ENCODE measurements at regions not wholly inside any gene's neighbourhood (a gene's known extent, or its start where the extent isn't known, plus 50 kb on each side); places are given as distances from the start of the nearest gene placed in this dataset.

GRCh38 chr10:59064080-59064692 lies 112.3 kb upstream of the PHYHIPL start:
- DNase-seq, result no peak
- no peaks in the 10 kb centered on the region for H3K9me2 ChIP-seq (replicated peaks; ENCODE audit: low read length)
- intact Hi-C loops (cut with micrococcal nuclease), result no loop called here
- ATAC-seq, result no peak
- no peaks in the 10 kb centered on the region for H4K20me1 ChIP-seq (ENCODE audit: low read length)
- CTCF ChIA-PET, result no interaction called here
- no peaks in the 10 kb centered on the region for H3K79me2 ChIP-seq (ENCODE audit: low read length)
- H3K27me3 ChIP-seq (ENCODE audit: low read length), result peaks cover 51% of the 10 kb centered on the region
- H3K9me3 ChIP-seq (ENCODE audit: low read length), result no peaks in the 10 kb centered on the region
- H3F3A ChIP-seq (ENCODE audit: low read length, unreplicated experiment), result no peaks in the 10 kb centered on the region
- H3K4me1 ChIP-seq (ENCODE audit: insufficient read depth, low read length), result no peaks in the 10 kb centered on the region
- TF ChIP-seq CTCF (conservative IDR thresholded peaks at IDR 0.05; ENCODE audit: low read depth, low read length) (no peak), EZH2phosphoT487 (IDR thresholded peaks at IDR 0.05; ENCODE audit: borderline replicate concordance, low read length) (no peak), EZH2 (IDR thresholded peaks at IDR 0.05; ENCODE audit: low read length, unreplicated experiment) (no peak)
- H3K36me3 ChIP-seq (ENCODE audit: low read depth, low read length), result no peaks in the 10 kb centered on the region
- H3K4me2 ChIP-seq (ENCODE audit: low read length), result no peak overlapping the region
- BruUV-seq (replicated peaks), result no TSS peak
- H3K9ac ChIP-seq (ENCODE audit: low read length), result no peak overlapping the region
- no peak overlapping the region for H2AFZ ChIP-seq (ENCODE audit: low read length)
- no peak overlapping the region for H3K27ac ChIP-seq (ENCODE audit: low read length)
- POLR2A ChIA-PET (ENCODE audit: unreplicated experiment), result no interaction called here
- H3K4me3 ChIP-seq (ENCODE audit: low read length), result no peak overlapping the region

- Histone ChIP-seq H3K79me2 (ENCODE audit: low read length) (no peaks in the 10 kb centered on the region), H3K4me1 (ENCODE audit: insufficient read depth, low read length) (no peaks in the 10 kb centered on the region), H3K4me2 (ENCODE audit: low read length) (no peak overlapping the region), H3K9me3 (ENCODE audit: low read length) (no peaks in the 10 kb centered on the region), H3K9ac (ENCODE audit: low read length) (no peak overlapping the region), H4K20me1 (ENCODE audit: low read length) (no peaks in the 10 kb centered on the region), H3K27ac (ENCODE audit: low read length) (no peak overlapping the region), H3K4me3 (ENCODE audit: low read length) (no peak overlapping the region), H3K9me2 (replicated peaks; ENCODE audit: low read length) (no peaks in the 10 kb centered on the region), H3K36me3 (ENCODE audit: low read depth, low read length) (no peaks in the 10 kb centered on the region), H2AFZ (ENCODE audit: low read length) (no peak overlapping the region), H3F3A (ENCODE audit: low read length, unreplicated experiment) (no peaks in the 10 kb centered on the region), H3K27me3 (ENCODE audit: low read length) (peaks cover 43% of the 10 kb centered on the region; the same call in 1 of the 2 replicates)
- POLR2A ChIA-PET (ENCODE audit: unreplicated experiment), result no interaction called here
- DNase-seq (no peak), ATAC-seq (no peak)
- no TSS peak for BruUV-seq (replicated peaks)
- TF ChIP-seq CTCF (conservative IDR thresholded peaks at IDR 0.05; ENCODE audit: low read depth, low read length), result no peak
- no peak for TF ChIP-seq EZH2 (IDR thresholded peaks at IDR 0.05; ENCODE audit: low read length, unreplicated experiment)
- no peak for TF ChIP-seq EZH2phosphoT487 (IDR thresholded peaks at IDR 0.05; ENCODE audit: borderline replicate concordance, low read length)
- CTCF ChIA-PET, result no interaction called here
- intact Hi-C loops (cut with micrococcal nuclease), result no loop called here
These were observed 111.5 kb upstream of the PHYHIPL start for GRCh38 chr10:59064759-59065539.

GRCh38 chr10:59068581-59069191 lies 107.8 kb upstream of the PHYHIPL start:
- BruUV-seq (replicated peaks), result no TSS peak
- DNase-seq, result no peak
- H2AFZ ChIP-seq (ENCODE audit: low read length), result no peak overlapping the region
- H3K9me3 ChIP-seq (ENCODE audit: low read length), result no peaks in the 10 kb centered on the region
- intact Hi-C loops (cut with micrococcal nuclease), result no loop called here
- no peaks in the 10 kb centered on the region for H3K9me2 ChIP-seq (replicated peaks; ENCODE audit: low read length)
- no peaks in the 10 kb centered on the region for H3K79me2 ChIP-seq (ENCODE audit: low read length)
- H3K4me3 ChIP-seq (ENCODE audit: low read length), result no peak overlapping the region
- peaks cover 21% of the 10 kb centered on the region; the same call in 1 of the 2 replicates for H3K27me3 ChIP-seq (ENCODE audit: low read length)
- no peak for ATAC-seq
- no peak overlapping the region for H3K27ac ChIP-seq (ENCODE audit: low read length)
- H3K9ac ChIP-seq (ENCODE audit: low read length), result no peak overlapping the region
- no peak overlapping the region for H3K4me2 ChIP-seq (ENCODE audit: low read length)
- no peaks in the 10 kb centered on the region for H3K36me3 ChIP-seq (ENCODE audit: low read depth, low read length)
- H4K20me1 ChIP-seq (ENCODE audit: low read length), result no peaks in the 10 kb centered on the region
- ChIA-PET CTCF (no interaction called here), POLR2A (ENCODE audit: unreplicated experiment) (no interaction called here)
- no peak for TF ChIP-seq CTCF (conservative IDR thresholded peaks at IDR 0.05; ENCODE audit: low read depth, low read length)
- no peak for TF ChIP-seq EZH2phosphoT487 (IDR thresholded peaks at IDR 0.05; ENCODE audit: borderline replicate concordance, low read length)
- no peak for TF ChIP-seq EZH2 (IDR thresholded peaks at IDR 0.05; ENCODE audit: low read length, unreplicated experiment)
- H3F3A ChIP-seq (ENCODE audit: low read length, unreplicated experiment), result no peaks in the 10 kb centered on the region
- no peaks in the 10 kb centered on the region for H3K4me1 ChIP-seq (ENCODE audit: insufficient read depth, low read length)

Measured in PC-3 (cell line).